H1 (cell line): ENCODE measurements at regions not wholly inside any gene's neighbourhood (a gene's known extent, or its start where the extent isn't known, plus 50 kb on each side); places are given as distances from the start of the nearest gene placed in this dataset.

Source experiments
- CTCF ChIA-PET: fragments of 300-600 bp; sonication (Branson Sonifier 250); formaldehyde crosslinking; loops from one replicate; lab custom pipeline; 2021; ENCODE audit not compliant: partially characterized antibody; lab: Charles Lee
- POLR2A ChIA-PET: fragments of 300-600 bp; sonication (Branson Sonifier 250); formaldehyde crosslinking; loops from one replicate; lab custom pipeline; 2021; ENCODE audit warnings: inconsistent platforms; ENCODE audit not compliant: partially characterized antibody; lab: Charles Lee
- DNase-seq, 2 experiments: peaks; one replicate each; pipeline versions ENCODE4 v3.0.0 to v3.0.0-alpha.2; 2010 to 2022; ENCODE audit warnings: low spot score in 2 of 2, low read depth in 1 of 2, mixed read lengths in 1 of 2
- FAIRE-seq: peaks from 2 replicates; lab custom pipeline; 2011; peaks lifted over from hg19 to GRCh38; lab: Jason Lieb, UNC
- H2AFZ ChIP-seq: 2 replicates; pipeline ENCODE4 v1.8.1; 2012; ENCODE audit warnings: low read length, inconsistent platforms
- H2AK5ac ChIP-seq: 2 replicates; pipeline ENCODE4 v1.6.1; 2013; ENCODE audit warnings: low read depth, low read length
- H2BK120ac ChIP-seq: replicated peaks from 2 replicates; pipeline ENCODE3; 2013; ENCODE audit warnings: low read depth, low read length, inconsistent platforms
- H2BK12ac ChIP-seq: 2 replicates; pipeline ENCODE4 v1.6.1; 2013; ENCODE audit warnings: low read depth, low read length
- H2BK15ac ChIP-seq: 2 replicates; pipeline ENCODE4 v1.6.1; 2013; ENCODE audit warnings: low read length
- H2BK20ac ChIP-seq: 2 replicates; pipeline ENCODE4 v1.6.1; 2013; ENCODE audit warnings: low read length
- H2BK5ac ChIP-seq: 2 replicates; pipeline ENCODE4 v1.6.1; 2013; ENCODE audit warnings: low read depth, low read length
- H3K14ac ChIP-seq: 2 replicates; pipeline ENCODE4 v1.6.1; 2013; ENCODE audit warnings: inconsistent platforms; ENCODE audit not compliant: insufficient read length
- H3K18ac ChIP-seq: 2 replicates; pipeline ENCODE4 v1.6.1; 2013; ENCODE audit warnings: low read length; ENCODE audit errors: extremely low read depth
- H3K23ac ChIP-seq: 2 replicates; pipeline ENCODE4 v1.6.1; 2013; ENCODE audit warnings: inconsistent platforms; ENCODE audit not compliant: insufficient read length
- H3K23me2 ChIP-seq: 2 replicates; pipeline ENCODE4 v1.6.1; 2013; ENCODE audit warnings: low read depth, low read length
- H3K27ac ChIP-seq: 2 replicates; pipeline ENCODE4 v1.6.1; 2011; ENCODE audit warnings: low read depth, low read length, inconsistent platforms
- H3K27me3 ChIP-seq, 4 experiments: replicated peaks in 1 of 4; 1 replicate in 1 of 4; 2 replicates in 3 of 4; pipeline versions ENCODE4 v1.6.1 to v1.8.1; 2011 to 2013; ENCODE audit warnings: low read length in 3 of 4, mild to moderate bottlenecking in 3 of 4, inconsistent platforms in 2 of 4, mixed read lengths in 2 of 4, moderate library complexity in 1 of 4; ENCODE audit not compliant: control insufficient read depth in 3 of 4, insufficient read depth in 3 of 4; ENCODE audit errors: extremely low read depth in 1 of 4
- H3K36me3 ChIP-seq, 4 experiments: 2 replicates each; pipeline versions ENCODE4 v1.6.1 to v1.8.1; 2011 to 2013; ENCODE audit warnings: mild to moderate bottlenecking in 4 of 4, low read length in 3 of 4, moderate library complexity in 2 of 4, control low read depth in 1 of 4, inconsistent platforms in 1 of 4; ENCODE audit not compliant: insufficient read depth in 4 of 4, control insufficient read depth in 2 of 4
- H3K4ac ChIP-seq: replicated peaks from 2 replicates; pipeline ENCODE3; 2013; ENCODE audit warnings: low read length, low read depth, mixed read lengths, inconsistent platforms; ENCODE audit not compliant: insufficient read length
- H3K4me1 ChIP-seq, 4 experiments: replicated peaks in 1 of 4; 1 replicate in 1 of 4; 2 replicates in 3 of 4; pipeline versions ENCODE4 v1.6.1 to v1.8.1; 2011 to 2013; ENCODE audit warnings: low read length in 3 of 4, inconsistent platforms in 2 of 4, mixed read lengths in 1 of 4; ENCODE audit not compliant: insufficient read depth in 4 of 4, control insufficient read depth in 3 of 4
- H3K4me2 ChIP-seq, 2 experiments: 2 replicates each; pipeline versions ENCODE4 v1.6.1 to v1.8.1; 2011 to 2013; ENCODE audit warnings: low read depth in 2 of 2, low read length in 2 of 2, control low read depth in 1 of 2, inconsistent platforms in 1 of 2, mild to moderate bottlenecking in 1 of 2; ENCODE audit not compliant: insufficient read depth in 1 of 2
- H3K4me3 ChIP-seq, 4 experiments: fragments of 200-600, 300-600 bp in 1 of 4; sonication (generic), shearing (Covaris generic), sonication (Bioruptor Twin) in 1 of 4; 2 replicates each; pipeline versions ENCODE4 v1.5.1 to v1.8.1; 2011 to 2016; ENCODE audit warnings: low read length in 4 of 4, low read depth in 3 of 4, control low read depth in 2 of 4, inconsistent platforms in 2 of 4, mild to moderate bottlenecking in 2 of 4, mixed read lengths in 1 of 4, moderate library complexity in 1 of 4; ENCODE audit not compliant: insufficient read depth in 2 of 4; ENCODE audit errors: extremely low read depth in 1 of 4
- H3K56ac ChIP-seq: replicated peaks from 2 replicates; pipeline ENCODE3; 2013; ENCODE audit warnings: low read depth, mild to moderate bottlenecking, mixed read lengths, low read length, inconsistent platforms; ENCODE audit not compliant: insufficient read length
- H3K79me1 ChIP-seq: 2 replicates; pipeline ENCODE4 v1.6.1; 2013; ENCODE audit warnings: low read depth, low read length, control low read depth
- H3K79me2 ChIP-seq, 2 experiments: 2 replicates each; pipeline versions ENCODE4 v1.6.1 to v1.8.1; 2012 to 2013; ENCODE audit warnings: low read length in 2 of 2, mild to moderate bottlenecking in 2 of 2, inconsistent platforms in 1 of 2; ENCODE audit not compliant: insufficient read depth in 2 of 2, control insufficient read depth in 1 of 2
- H3K9ac ChIP-seq, 4 experiments: replicated peaks in 1 of 4; 1 replicate in 1 of 4; 2 replicates in 3 of 4; pipeline versions ENCODE4 v1.6.1 to v1.8.1; 2011 to 2013; ENCODE audit warnings: low read depth in 3 of 4, low read length in 3 of 4, control low read depth in 2 of 4, mild to moderate bottlenecking in 2 of 4, moderate library complexity in 2 of 4, inconsistent platforms in 1 of 4; ENCODE audit errors: extremely low read depth in 1 of 4
- H3K9me3 ChIP-seq, 2 experiments: 2 replicates each; pipeline versions ENCODE4 v1.6.1 to v1.8.1; 2012 to 2013; ENCODE audit warnings: mild to moderate bottlenecking in 2 of 2, moderate library complexity in 2 of 2, control low read depth in 1 of 2, inconsistent platforms in 1 of 2, low read depth in 1 of 2, low read length in 1 of 2, mixed read lengths in 1 of 2; ENCODE audit not compliant: insufficient read depth in 2 of 2
- H4K20me1 ChIP-seq, 2 experiments: replicated peaks in 1 of 2; 2 replicates each; pipeline versions ENCODE3 to v1.8.1; 2011 to 2013; ENCODE audit warnings: inconsistent platforms in 2 of 2, low read length in 2 of 2, mild to moderate bottlenecking in 1 of 2; ENCODE audit not compliant: insufficient read depth in 2 of 2, control insufficient read depth in 1 of 2
- H4K5ac ChIP-seq: 2 replicates; pipeline ENCODE4 v1.6.1; 2013; ENCODE audit warnings: low read length, low read depth, mixed read lengths, inconsistent platforms; ENCODE audit not compliant: insufficient read length
- H4K8ac ChIP-seq: 2 replicates; pipeline ENCODE4 v1.8.0; 2013; ENCODE audit warnings: mild to moderate bottlenecking, moderate library complexity, low read length, inconsistent platforms; ENCODE audit not compliant: insufficient read depth; ENCODE audit errors: extremely low read depth
- H4K91ac ChIP-seq: replicated peaks from 2 replicates; pipeline ENCODE3; 2013; ENCODE audit warnings: low read length, mixed read lengths, inconsistent platforms; ENCODE audit not compliant: insufficient read length
- BCL11A ChIP-seq, 2 experiments: IDR thresholded peaks; one replicate each; pipeline ENCODE4 v1.6.1; 2011; ENCODE audit warnings: low read depth in 2 of 2, low read length in 2 of 2, mild to moderate bottlenecking in 2 of 2
- EP300 ChIP-seq, 2 experiments: IDR thresholded peaks; 1 replicate in 1 of 2; 2 replicates in 1 of 2; pipeline ENCODE4 v1.6.1; 2011 to 2012; ENCODE audit warnings: low read depth in 2 of 2, low read length in 2 of 2, mild to moderate bottlenecking in 2 of 2, borderline replicate concordance in 1 of 2, inconsistent platforms in 1 of 2, moderate library complexity in 1 of 2
- GTF2F1 ChIP-seq: IDR thresholded peaks from 2 replicates; pipeline ENCODE4 v1.6.1; 2012; ENCODE audit warnings: low read depth, low read length, improper control_type of control experiment, borderline replicate concordance
- SIN3A ChIP-seq, 2 experiments: IDR thresholded peaks in 1 of 2; conservative IDR thresholded peaks in 1 of 2; 2 replicates each; pipeline ENCODE4 v1.6.1; 2011 to 2012; ENCODE audit warnings: low read length in 2 of 2, improper control_type of control experiment in 1 of 2, low read depth in 1 of 2, mild to moderate bottlenecking in 1 of 2
- WGBS, 2 experiments: shearing (Covaris generic) in 1 of 2; methylation state at CpG; one replicate each; pipeline versions ENCODE4 v1.1.6 to v1.1.7; 2013 to 2015; ENCODE audit warnings: low lambda C conversion rate in 2 of 2, mixed read lengths in 2 of 2, inconsistent platforms in 1 of 2, low coverage in 1 of 2, missing lambda C conversion rate in 1 of 2; ENCODE audit not compliant: insufficient replicate concordance in 2 of 2, insufficient coverage in 1 of 2, insufficient read length in 1 of 2; ENCODE audit errors: extremely low coverage in 1 of 2, missing lambda C conversion rate in 1 of 2; 5-methylcytosine and 5-hydroxymethylcytosine counted together

- CTCF ChIA-PET, result interaction anchor here (2.5 kb wide), 1 partner anchor 12 kb away, joined by 7 read pairs; no protein-coding TSS in a partner anchor
- H3K36me3 ChIP-seq, result no peaks in the 10 kb centered on the region
- H3K23me2 ChIP-seq, result no peaks in the 10 kb centered on the region
- no peak overlapping the region for H2BK120ac ChIP-seq
- H2BK5ac ChIP-seq, result no peak overlapping the region
- H3K14ac ChIP-seq, result no peak overlapping the region
- no peak overlapping the region for H2BK15ac ChIP-seq
- no peaks in the 10 kb centered on the region for H3K79me1 ChIP-seq
- H3K23ac ChIP-seq, result no peak overlapping the region
- 85% methylated on average over 5 of the region's 5 CpGs; no CpG with 5 or more reads in 1 of the 2 experiments for WGBS, 2 experiments
- H2BK12ac ChIP-seq, result no peak overlapping the region
- H4K8ac ChIP-seq, result no peak overlapping the region
- no peak overlapping the region for H2BK20ac ChIP-seq
- H3K27ac ChIP-seq, result no peak overlapping the region
- no peak overlapping the region for H4K5ac ChIP-seq
- no peak for TF ChIP-seq SIN3A (conservative IDR thresholded peaks at IDR 0.05 in 1 of 2, IDR thresholded peaks at IDR 0.05 in 1 of 2; ENCODE audit: low read depth in 1 of 2, low read length in 2 of 2)
- TF ChIP-seq GTF2F1, result no peak
- TF ChIP-seq BCL11A (IDR thresholded peaks at IDR 0.05; ENCODE audit: low read depth in 2 of 2, low read length in 2 of 2), result no peak
- no peak for TF ChIP-seq EP300 (IDR thresholded peaks at IDR 0.05; ENCODE audit: borderline replicate concordance in 1 of 2, low read depth in 2 of 2, low read length in 2 of 2)
- TF ChIP-seq, all 59 proteins: peak for 0
- POLR2A ChIA-PET, result no interaction called here
- H2AK5ac ChIP-seq, result no peak overlapping the region
- no peak for DNase-seq
- no peaks in the 10 kb centered on the region for H3K27me3 ChIP-seq
- FAIRE-seq, result no peak
- no peaks in the 10 kb centered on the region for H3K4me1 ChIP-seq
- no peak overlapping the region for H3K18ac ChIP-seq
- no peak overlapping the region for H4K91ac ChIP-seq
- no peaks in the 10 kb centered on the region for H3K9me3 ChIP-seq
- no peak overlapping the region for H3K9ac ChIP-seq
- no peaks in the 10 kb centered on the region for H4K20me1 ChIP-seq
- H3K4ac ChIP-seq, result no peak overlapping the region
- H2AFZ ChIP-seq, result no peak overlapping the region
- H3K4me2 ChIP-seq, result no peak overlapping the region
- no peak overlapping the region for H3K4me3 ChIP-seq
- H3K56ac ChIP-seq, result no peak overlapping the region
- no peaks in the 10 kb centered on the region for H3K79me2 ChIP-seq
Observed at GRCh38 chrX:11941571-11941970, 183.5 kb downstream of the MSL3 start.
